Heart right ventricle (tissue), 16 donors: ENCODE measurements at regions not wholly inside any gene's neighbourhood (a gene's known extent, or its start where the extent isn't known, plus 50 kb on each side); places are given as distances from the start of the nearest gene placed in this dataset.

Source experiments
- ATAC-seq, 8 donors: fragments of 200-7000 bp; cut with Tn5 transposase; one replicate each; pipeline ENCODE4 v1.9.1; 2020; ENCODE audit warnings: mild to moderate bottlenecking in 8 of 8, moderate library complexity in 8 of 8, moderate number of reproducible peaks in 1 of 8
- DNase-seq, 2 donors: peaks; one replicate each; pipeline ENCODE4 v3.0.0-alpha.2; 2020
- H3K27ac ChIP-seq, 10 donors: fragments of 200-600 bp; sonication (generic) in 2 of 10; one replicate each; pipeline versions ENCODE4 v1.5.0 to v1.8.0; 2020 to 2022; ENCODE audit warnings: mild to moderate bottlenecking in 3 of 10
- H3K27me3 ChIP-seq, 7 donors: fragments of 200-600 bp; one replicate each; pipeline ENCODE4 v1.8.0; 2021 to 2022; ENCODE audit warnings: mild to moderate bottlenecking in 2 of 7
- H3K36me3 ChIP-seq, 9 donors: fragments of 200-600 bp; sonication (generic) in 1 of 9; one replicate each; pipeline versions ENCODE4 v1.5.0 to v1.8.0; 2020 to 2022; ENCODE audit warnings: mild to moderate bottlenecking in 2 of 9
- H3K4me1 ChIP-seq, 9 donors: fragments of 200-600 bp; sonication (generic) in 1 of 9; one replicate each; pipeline versions ENCODE4 v1.5.0 to v1.8.0; 2020 to 2022; ENCODE audit warnings: mild to moderate bottlenecking in 4 of 9
- H3K4me3 ChIP-seq, 10 donors: fragments of 200-600 bp; sonication (generic) in 2 of 10; one replicate each; pipeline versions ENCODE4 v1.5.0 to v1.8.0; 2020 to 2022; ENCODE audit warnings: mild to moderate bottlenecking in 7 of 10, moderate library complexity in 2 of 10
- H3K9me3 ChIP-seq, 11 donors: fragments of 200-600 bp in 10 of 11; sonication (generic) in 2 of 11; one replicate each; pipeline versions ENCODE4 v1.5.0 to v1.8.0; 2013 to 2022; ENCODE audit warnings: mild to moderate bottlenecking in 2 of 11, control low read depth in 1 of 11, moderate library complexity in 1 of 11
- WGBS, 2 donors: extraction: QIAGEN DNeasy Blood & Tissue Kit; methylation state at CpG; one replicate each; pipeline ENCODE4 v1.1.7; 2013; ENCODE audit warnings: inconsistent platforms in 1 of 2; 5-methylcytosine and 5-hydroxymethylcytosine counted together
- intact Hi-C, 10 donors: fragments of 100-400 bp; cut with DNase I; formaldehyde crosslinking; loops; one replicate each; pipeline versions ENCODE4 v1.11.1 to v1.14.2; 2022
- TF ChIP-seq, protein P1 (sequence below), 9 donors: fragments of 200-600 bp; sonication (generic) in 2 of 9; IDR thresholded peaks; one replicate each; pipeline versions ENCODE4 v1.5.0 to v1.8.0; 2021 to 2022; ENCODE audit warnings: antibody characterized with exemption in 9 of 9, mild to moderate bottlenecking in 5 of 9, moderate library complexity in 1 of 9
- donor health status: Arrhythmogenic right ventricular cardiomyopathy.
- donor health status: ischemic (EF 13 %, LVEDD 7.1; RV severe dilation, severe dysfunction).
- donor health status: healthy with polysubstance abuse.
- donor health status: DM: no; HTN: yes; CAD: no.
- donor health status: DM: no; HTN: no; CAD: no.
- donor health status: ischemic (EF 25% LVEDD 6.9; RV normal size, moderate dysfunction).
- donor health status: ischemic (EF 25% LVEDD 5.7; RV mildly dilated, moderate dysfunction).
- donor health status: healthy.
- donor health status: DM: yes; HTN: yes; CAD: no.
- donor health status: Ischemic cardiomyopathy.
- donor health status: ischemic (EF 35%, LVEDD 5.7; RV mildly dilated, moderate dysfunction).
- donor health status: nonischemic (EF 11% LVEDD 7.7; RV severe dilation, severe dysfunction).
- donor health status: DM: yes; HTN: yes; CAD: no.
- donor health status: PGD.
- donor health status: ischemic (EF 29% LVEDD 5.4; RV normal size, mild dysfunction).
- donor health status: nonischemic (EF 23%, LVEDD 6.1; RV moderate dilation, normal function).

DNA sequence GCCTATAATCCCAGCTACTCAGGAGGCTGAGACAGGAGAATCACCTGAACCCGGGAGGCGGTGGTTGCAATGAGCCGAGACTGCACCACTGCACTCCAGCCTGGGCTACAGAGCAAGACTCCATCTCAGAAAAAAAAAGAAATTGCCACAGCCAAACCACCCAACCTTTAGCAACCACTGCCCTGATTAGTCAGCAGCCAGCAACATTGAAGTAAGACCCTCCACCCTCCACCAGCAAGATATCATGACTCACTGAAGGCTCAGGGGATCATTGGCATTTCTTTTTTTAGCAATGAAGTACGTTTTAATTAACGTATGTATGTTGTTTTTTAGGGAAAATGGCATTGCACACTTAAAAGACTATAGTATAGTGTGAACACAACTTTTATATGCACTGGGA lies 349.1 kb upstream of the ACVR2A start:
- Histone ChIP-seq H3K4me1 (peaks cover 0 to 14% (median 5%) of the 10 kb centered on the region in 9 donors), H3K36me3 (no peaks in the 10 kb centered on the region), H3K9me3 (peaks cover 0 to 8% (median 0%) of the 10 kb centered on the region in 11 donors), H3K27ac (no peak overlapping the region), H3K4me3 (no peak overlapping the region), H3K27me3 (no peaks in the 10 kb centered on the region)
- 80 to 89% methylated on average over 5 of the region's 5 CpGs for WGBS, 2 donors
- DNase-seq (no peak), ATAC-seq (no peak)
- TF ChIP-seq, protein P1, sequence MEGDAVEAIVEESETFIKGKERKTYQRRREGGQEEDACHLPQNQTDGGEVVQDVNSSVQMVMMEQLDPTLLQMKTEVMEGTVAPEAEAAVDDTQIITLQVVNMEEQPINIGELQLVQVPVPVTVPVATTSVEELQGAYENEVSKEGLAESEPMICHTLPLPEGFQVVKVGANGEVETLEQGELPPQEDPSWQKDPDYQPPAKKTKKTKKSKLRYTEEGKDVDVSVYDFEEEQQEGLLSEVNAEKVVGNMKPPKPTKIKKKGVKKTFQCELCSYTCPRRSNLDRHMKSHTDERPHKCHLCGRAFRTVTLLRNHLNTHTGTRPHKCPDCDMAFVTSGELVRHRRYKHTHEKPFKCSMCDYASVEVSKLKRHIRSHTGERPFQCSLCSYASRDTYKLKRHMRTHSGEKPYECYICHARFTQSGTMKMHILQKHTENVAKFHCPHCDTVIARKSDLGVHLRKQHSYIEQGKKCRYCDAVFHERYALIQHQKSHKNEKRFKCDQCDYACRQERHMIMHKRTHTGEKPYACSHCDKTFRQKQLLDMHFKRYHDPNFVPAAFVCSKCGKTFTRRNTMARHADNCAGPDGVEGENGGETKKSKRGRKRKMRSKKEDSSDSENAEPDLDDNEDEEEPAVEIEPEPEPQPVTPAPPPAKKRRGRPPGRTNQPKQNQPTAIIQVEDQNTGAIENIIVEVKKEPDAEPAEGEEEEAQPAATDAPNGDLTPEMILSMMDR (IDR thresholded peaks at IDR 0.05), result no peak
- intact Hi-C loops, result no loop called here

DNA sequence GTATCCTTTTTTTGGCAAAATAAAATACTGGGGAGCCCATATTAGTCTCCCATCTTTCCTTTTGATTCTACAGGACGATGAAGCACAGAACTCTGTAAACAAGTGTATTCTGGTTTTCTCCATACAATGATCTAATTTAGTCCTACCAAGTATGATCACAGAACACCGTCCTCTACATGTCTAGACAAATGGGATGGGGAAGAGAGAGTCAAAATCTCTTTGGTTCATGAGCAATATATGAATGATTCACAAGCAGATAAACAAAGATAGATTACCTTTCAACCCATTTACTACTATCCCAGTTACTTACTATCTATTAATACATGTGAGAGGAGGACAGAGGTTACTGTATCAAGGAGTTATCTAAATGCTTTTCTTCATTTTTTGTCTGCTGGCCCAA lies 352.4 kb upstream of the ACVR2A start:
- TF ChIP-seq, protein P1 (IDR thresholded peaks at IDR 0.05), result no peak
- ATAC-seq, result no peak
- no peak overlapping the region for H3K27ac ChIP-seq
- no peaks in the 10 kb centered on the region for H3K4me1 ChIP-seq
- no peaks in the 10 kb centered on the region for H3K36me3 ChIP-seq
- intact Hi-C loops, result no loop called here
- DNase-seq, result no peak
- peaks cover 0 to 8% (median 0%) of the 10 kb centered on the region in 11 donors for H3K9me3 ChIP-seq
- H3K4me3 ChIP-seq, result no peak overlapping the region
- no peaks in the 10 kb centered on the region for H3K27me3 ChIP-seq
- WGBS, 2 donors, result 83 to 84% methylated on average over 2 of the region's 2 CpGs

DNA sequence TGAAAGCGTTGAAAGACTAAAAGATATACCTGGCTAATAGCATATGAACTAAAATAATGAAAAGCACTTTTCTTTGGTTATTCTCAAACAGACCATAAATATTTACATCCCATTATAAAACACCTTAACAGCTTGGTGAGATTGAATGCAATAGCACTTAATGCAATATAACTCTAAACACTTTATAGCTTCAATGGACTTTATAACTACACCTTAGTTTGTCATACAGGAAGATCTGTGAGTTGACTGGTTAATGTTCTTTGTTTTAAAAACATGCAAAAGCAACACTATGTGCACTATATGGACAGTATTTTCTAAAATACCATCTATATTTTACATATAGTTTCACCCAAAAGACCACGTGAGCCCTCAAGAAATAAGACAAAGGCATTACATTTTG lies 353.3 kb upstream of the ACVR2A start:
- no peak overlapping the region for H3K4me3 ChIP-seq
- H3K9me3 ChIP-seq, result peaks cover 0 to 8% (median 0%) of the 10 kb centered on the region in 11 donors
- ATAC-seq, result no peak
- H3K36me3 ChIP-seq, result no peaks in the 10 kb centered on the region
- no peaks in the 10 kb centered on the region for H3K4me1 ChIP-seq
- no peak for DNase-seq
- H3K27me3 ChIP-seq, result no peaks in the 10 kb centered on the region
- WGBS, 2 donors, result 93% methylated on average over 2 of the region's 2 CpGs
- intact Hi-C loops, result no loop called here
- H3K27ac ChIP-seq, result no peak overlapping the region
- TF ChIP-seq, protein P1 (IDR thresholded peaks at IDR 0.05), result no peak

DNA sequence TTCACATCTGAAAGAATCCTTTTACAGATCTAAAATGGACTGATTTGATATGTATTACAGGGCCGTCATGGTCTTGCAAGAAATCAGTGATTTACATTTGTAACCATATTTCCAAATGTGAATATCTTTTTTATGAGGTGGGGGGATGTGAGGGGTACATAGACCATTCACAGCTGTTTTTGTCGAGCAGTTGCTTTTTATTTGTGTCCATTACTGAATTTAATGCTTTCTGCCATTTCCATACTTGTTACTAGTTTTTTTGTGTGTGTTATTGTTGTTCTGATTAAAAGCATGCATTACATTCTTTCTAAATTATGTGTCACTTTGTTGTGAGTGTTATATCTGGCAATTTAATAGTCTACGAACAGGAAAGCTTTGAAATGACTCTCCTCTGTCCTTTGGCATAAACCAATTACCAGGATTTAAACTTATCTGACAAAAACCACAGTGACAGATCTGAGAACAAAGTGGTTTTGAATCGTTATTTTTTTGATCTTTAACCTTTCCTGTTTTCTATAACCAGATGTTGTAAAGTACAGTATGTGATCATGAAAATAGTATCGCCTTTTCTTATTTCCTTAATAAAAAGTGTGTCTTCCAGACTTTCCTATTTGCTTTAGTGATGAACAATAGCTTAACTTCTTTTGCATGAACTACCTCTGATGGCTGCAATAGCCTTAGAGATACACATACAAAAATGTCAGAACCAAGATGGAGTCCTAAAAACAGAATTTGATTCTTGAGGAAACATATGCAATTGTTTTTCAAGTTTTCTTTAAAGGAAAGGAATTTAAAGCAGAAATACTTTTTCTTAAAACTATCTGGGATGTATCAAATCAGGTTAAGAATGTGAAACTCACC lies 354.2 kb upstream of the ACVR2A start:
- WGBS, 2 donors, result 52 to 64% methylated on average over 5 of the region's 5 CpGs
- TF ChIP-seq, protein P1 (IDR thresholded peaks at IDR 0.05), result no peak
- Histone ChIP-seq H3K36me3 (no peaks in the 10 kb centered on the region), H3K27me3 (no peaks in the 10 kb centered on the region), H3K9me3 (peaks cover 0 to 8% (median 0%) of the 10 kb centered on the region in 11 donors), H3K4me3 (no peak overlapping the region), H3K4me1 (no peaks in the 10 kb centered on the region), H3K27ac (no peak overlapping the region)
- ATAC-seq (no peak), DNase-seq (no peak)
- intact Hi-C loops, result no loop called here
